ENCODE measurements at regions not wholly inside any gene's neighbourhood (a gene's known extent, or its start where the extent isn't known, plus 50 kb on each side); places are given as distances from the start of the nearest gene placed in this dataset.
"Not testable (repeated sequence)": the region's sequence is repeated elsewhere in the genome, so short reads cannot be mapped to it uniquely, and the experiment has no call there.

DNA sequence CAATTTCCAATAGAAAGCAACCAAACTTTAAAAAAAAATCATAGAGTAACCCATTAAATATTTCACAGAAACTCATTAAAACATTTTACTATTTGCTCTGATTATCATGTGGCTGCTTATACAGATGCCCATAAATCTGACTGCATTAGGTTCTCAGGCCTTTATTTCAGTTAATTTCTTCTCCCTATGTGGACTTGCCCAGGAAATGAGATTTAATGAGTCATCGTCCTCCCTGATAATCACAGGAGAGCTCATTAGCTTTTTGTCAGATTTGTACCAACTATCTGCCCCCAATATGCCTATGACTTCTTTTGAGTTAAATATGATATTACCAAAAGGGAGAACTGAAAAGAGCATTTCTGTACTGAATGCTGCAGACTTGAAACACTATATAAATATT lies 168.0 kb downstream of the FOXB1 start:
- Histone ChIP-seq H3K27me3 (ENCODE audit: insufficient read depth, low read length) (no peaks in the 10 kb centered on the region), H3K79me2 (ENCODE audit: insufficient read depth, low read length) (no peaks in the 10 kb centered on the region), H3K9me3 (ENCODE audit: insufficient read depth, low read depth, low read length) (no peaks in the 10 kb centered on the region), H4K20me1 (ENCODE audit: insufficient read depth, low read length) (no peaks in the 10 kb centered on the region), H3K27ac (ENCODE audit: low read depth, low read length) (no peak overlapping the region), H3K4me1 (ENCODE audit: insufficient read depth, low read length) (no peaks in the 10 kb centered on the region), H3K4me3 (ENCODE audit: insufficient read depth, low read depth, low read length) (no peak overlapping the region), H3K9ac (ENCODE audit: low read length) (no peak overlapping the region), H2AFZ (ENCODE audit: low read depth, low read length) (no peak overlapping the region), H3K36me3 (ENCODE audit: insufficient read depth, low read length) (no peaks in the 10 kb centered on the region), H3K4me2 (ENCODE audit: low read length) (no peak overlapping the region)
- FAIRE-seq (no peak), DNase-seq (ENCODE audit: low read depth) (peak; percentile 8)
- no peaks in the 10 kb centered on the region for H3K36me3 Mint-ChIP-seq (ENCODE audit: low read depth, unreplicated experiment)
- peaks cover 3% of the 10 kb centered on the region for H3K4me1 Mint-ChIP-seq (ENCODE audit: low read depth, unreplicated experiment)
- H3K27me3 Mint-ChIP-seq (ENCODE audit: low read depth, unreplicated experiment): no peaks in the 10 kb centered on the region
- no peaks in the 10 kb centered on the region for H3K9me3 Mint-ChIP-seq (ENCODE audit: unreplicated experiment)
- H3K27ac Mint-ChIP-seq (ENCODE audit: unreplicated experiment): no peak overlapping the region
- TF ChIP-seq EZH2 (IDR thresholded peaks at IDR 0.05; ENCODE audit: insufficient read depth, low read length): no peak
- TF ChIP-seq, protein P1, sequence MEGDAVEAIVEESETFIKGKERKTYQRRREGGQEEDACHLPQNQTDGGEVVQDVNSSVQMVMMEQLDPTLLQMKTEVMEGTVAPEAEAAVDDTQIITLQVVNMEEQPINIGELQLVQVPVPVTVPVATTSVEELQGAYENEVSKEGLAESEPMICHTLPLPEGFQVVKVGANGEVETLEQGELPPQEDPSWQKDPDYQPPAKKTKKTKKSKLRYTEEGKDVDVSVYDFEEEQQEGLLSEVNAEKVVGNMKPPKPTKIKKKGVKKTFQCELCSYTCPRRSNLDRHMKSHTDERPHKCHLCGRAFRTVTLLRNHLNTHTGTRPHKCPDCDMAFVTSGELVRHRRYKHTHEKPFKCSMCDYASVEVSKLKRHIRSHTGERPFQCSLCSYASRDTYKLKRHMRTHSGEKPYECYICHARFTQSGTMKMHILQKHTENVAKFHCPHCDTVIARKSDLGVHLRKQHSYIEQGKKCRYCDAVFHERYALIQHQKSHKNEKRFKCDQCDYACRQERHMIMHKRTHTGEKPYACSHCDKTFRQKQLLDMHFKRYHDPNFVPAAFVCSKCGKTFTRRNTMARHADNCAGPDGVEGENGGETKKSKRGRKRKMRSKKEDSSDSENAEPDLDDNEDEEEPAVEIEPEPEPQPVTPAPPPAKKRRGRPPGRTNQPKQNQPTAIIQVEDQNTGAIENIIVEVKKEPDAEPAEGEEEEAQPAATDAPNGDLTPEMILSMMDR (IDR thresholded peaks at IDR 0.05; ENCODE audit: insufficient read depth, low read depth, low read length): no peak
- H3K4me3 Mint-ChIP-seq (ENCODE audit: unreplicated experiment): no peak overlapping the region

DNA sequence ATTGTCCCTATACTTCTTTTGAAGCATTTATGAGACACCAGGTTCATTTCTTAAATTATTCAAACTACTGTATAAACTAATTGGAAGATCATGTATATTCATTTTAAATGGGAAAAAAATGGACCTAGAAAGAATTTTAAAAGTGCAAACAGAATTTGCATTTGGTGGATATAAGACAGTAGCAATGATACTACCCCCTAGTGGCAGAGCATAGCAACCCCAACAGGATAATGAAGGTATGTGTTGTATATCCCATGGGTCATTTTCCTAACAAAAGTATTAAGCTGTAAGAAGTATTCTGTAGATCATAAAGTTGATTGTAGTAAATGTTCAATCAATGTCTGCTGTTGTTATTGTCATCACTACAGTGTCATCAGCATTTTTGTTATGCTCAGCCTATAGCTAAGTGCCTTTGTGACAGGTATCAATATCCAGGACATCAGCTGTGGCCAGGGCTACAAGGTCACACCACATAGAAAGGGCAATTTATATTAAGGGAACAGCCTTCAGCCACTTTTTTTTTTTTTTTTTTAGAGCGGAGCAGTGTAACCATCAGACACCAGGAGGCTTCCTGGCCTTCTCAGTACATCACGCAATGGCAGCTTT lies 175.8 kb downstream of the FOXB1 start:
- H3K79me2 ChIP-seq (ENCODE audit: insufficient read depth, low read length): no peaks in the 10 kb centered on the region
- H3K36me3 Mint-ChIP-seq (ENCODE audit: low read depth, unreplicated experiment): no peaks in the 10 kb centered on the region
- DNase-seq (ENCODE audit: low read depth): peak; percentile 23
- H4K20me1 ChIP-seq (ENCODE audit: insufficient read depth, low read length): no peaks in the 10 kb centered on the region
- no peak overlapping the region for H3K4me3 ChIP-seq (ENCODE audit: insufficient read depth, low read depth, low read length)
- H3K27me3 ChIP-seq (ENCODE audit: insufficient read depth, low read length): no peaks in the 10 kb centered on the region
- peaks cover 4% of the 10 kb centered on the region for H3K4me1 ChIP-seq (ENCODE audit: insufficient read depth, low read length)
- no peak overlapping the region for H2AFZ ChIP-seq (ENCODE audit: low read depth, low read length)
- no peak for FAIRE-seq
- H3K27ac Mint-ChIP-seq (ENCODE audit: unreplicated experiment): no peak overlapping the region
- H3K36me3 ChIP-seq (ENCODE audit: insufficient read depth, low read length): no peaks in the 10 kb centered on the region
- H3K4me1 Mint-ChIP-seq (ENCODE audit: low read depth, unreplicated experiment): peaks cover 9% of the 10 kb centered on the region
- H3K9me3 ChIP-seq (ENCODE audit: insufficient read depth, low read depth, low read length): no peaks in the 10 kb centered on the region
- no peaks in the 10 kb centered on the region for H3K27me3 Mint-ChIP-seq (ENCODE audit: low read depth, unreplicated experiment)
- no peak for TF ChIP-seq EZH2 (IDR thresholded peaks at IDR 0.05; ENCODE audit: insufficient read depth, low read length)
- TF ChIP-seq, protein P1 (IDR thresholded peaks at IDR 0.05; ENCODE audit: insufficient read depth, low read depth, low read length): peak; percentile 93
- H3K9ac ChIP-seq (ENCODE audit: low read length): no peak overlapping the region
- H3K4me3 Mint-ChIP-seq (ENCODE audit: unreplicated experiment): no peak overlapping the region
- H3K9me3 Mint-ChIP-seq (ENCODE audit: unreplicated experiment): peaks cover 1% of the 10 kb centered on the region
- H3K4me2 ChIP-seq (ENCODE audit: low read length): no peak overlapping the region
- H3K27ac ChIP-seq (ENCODE audit: low read depth, low read length): no peak overlapping the region

DNA sequence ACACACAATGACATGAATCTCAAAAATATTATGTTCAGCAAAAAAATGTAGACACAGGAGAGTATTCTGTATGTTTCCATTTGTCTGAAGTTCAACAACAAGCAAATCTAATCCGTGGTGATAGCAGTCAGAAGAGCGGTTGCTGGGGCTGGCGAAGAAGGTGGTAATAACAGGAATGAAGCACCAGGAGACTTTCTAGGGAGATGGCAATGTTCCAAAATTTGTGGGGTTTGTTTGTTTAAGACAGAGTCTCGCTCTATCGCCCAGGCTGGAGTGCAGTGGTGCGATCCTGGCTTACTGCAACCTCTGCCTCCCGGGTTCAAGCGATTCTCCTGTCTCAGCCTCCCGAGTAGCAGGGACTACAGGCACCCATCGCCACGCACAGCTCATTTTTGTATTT lies 177.8 kb downstream of the FOXB1 start:
- not testable (repeated sequence) for H3K27ac Mint-ChIP-seq (ENCODE audit: unreplicated experiment); H3K36me3 Mint-ChIP-seq (ENCODE audit: low read depth, unreplicated experiment); H3K9me3 Mint-ChIP-seq (ENCODE audit: unreplicated experiment); H3K4me1 ChIP-seq (ENCODE audit: insufficient read depth, low read length); H3K27me3 Mint-ChIP-seq (ENCODE audit: low read depth, unreplicated experiment); H3K27ac ChIP-seq (ENCODE audit: low read depth, low read length); H3K4me3 Mint-ChIP-seq (ENCODE audit: unreplicated experiment); H3K4me2 ChIP-seq (ENCODE audit: low read length); FAIRE-seq; H3K36me3 ChIP-seq (ENCODE audit: insufficient read depth, low read length); H3K79me2 ChIP-seq (ENCODE audit: insufficient read depth, low read length); H3K9me3 ChIP-seq (ENCODE audit: insufficient read depth, low read depth, low read length); H3K9ac ChIP-seq (ENCODE audit: low read length); H4K20me1 ChIP-seq (ENCODE audit: insufficient read depth, low read length); H2AFZ ChIP-seq (ENCODE audit: low read depth, low read length); H3K4me3 ChIP-seq (ENCODE audit: insufficient read depth, low read depth, low read length); H3K27me3 ChIP-seq (ENCODE audit: insufficient read depth, low read length); DNase-seq (ENCODE audit: low read depth)
- H3K4me1 Mint-ChIP-seq (ENCODE audit: low read depth, unreplicated experiment): peaks cover 11% of the 10 kb centered on the region
